ENCODE measurements at regions not wholly inside any gene's neighbourhood (a gene's known extent, or its start where the extent isn't known, plus 50 kb on each side); places are given as distances from the start of the nearest gene placed in this dataset.
"Not testable (repeated sequence)": the region's sequence is repeated elsewhere in the genome, so short reads cannot be mapped to it uniquely, and the experiment has no call there.

GRCh38 chr3:80733522-80734176 lies 965.9 kb upstream of the ROBO1 start:
- intact Hi-C loops (cut with DNase I) = no loop called here
- Histone ChIP-seq H3K4me1 (no peaks in the 10 kb centered on the region), H3K27ac (no peak overlapping the region), H3K9me3 (no peaks in the 10 kb centered on the region), H3K27me3 (no peaks in the 10 kb centered on the region), H3K36me3 (no peaks in the 10 kb centered on the region), H3K4me3 (no peak overlapping the region)
- no peak for TF ChIP-seq CTCF (IDR thresholded peaks at IDR 0.05)
- peak in 1 of 4 donors; percentile 5 for DNase-seq
- no peak for ATAC-seq

- H3K4me1 ChIP-seq; H3K36me3 ChIP-seq; intact Hi-C loops (cut with DNase I); DNase-seq; H3K9me3 ChIP-seq; H3K4me3 ChIP-seq; H3K27me3 ChIP-seq; ATAC-seq; H3K27ac ChIP-seq: not testable (repeated sequence)
These were observed 959.8 kb upstream of the ROBO1 start for GRCh38 chr3:80727561-80727960.

- intact Hi-C loops (cut with DNase I); H3K27me3 ChIP-seq; ATAC-seq; H3K27ac ChIP-seq; H3K36me3 ChIP-seq; H3K4me3 ChIP-seq; H3K4me1 ChIP-seq: not testable (repeated sequence)
- H3K9me3 ChIP-seq = peaks cover 0 to 26% of the 10 kb centered on the region in 2 donors
- peak in 1 of 4 donors; percentile 8 for DNase-seq
These were observed 942.0 kb upstream of the ROBO1 start for GRCh38 chr3:80709597-80710322.

GRCh38 chr3:80705290-80705689 lies 937.5 kb upstream of the ROBO1 start:
- Histone ChIP-seq H3K4me3 (no peak overlapping the region), H3K27ac (no peak overlapping the region), H3K27me3 (no peaks in the 10 kb centered on the region), H3K4me1 (no peaks in the 10 kb centered on the region), H3K36me3 (no peaks in the 10 kb centered on the region), H3K9me3 (peaks cover 0 to 42% of the 10 kb centered on the region in 2 donors)
- DNase-seq = no peak
- intact Hi-C loops (cut with DNase I) = no loop called here
- no peak for TF ChIP-seq CTCF (IDR thresholded peaks at IDR 0.05)
- no peak for ATAC-seq

GRCh38 chr3:80701349-80701748 lies 933.6 kb upstream of the ROBO1 start:
- peaks cover 0 to 30% of the 10 kb centered on the region in 2 donors for H3K9me3 ChIP-seq
- H3K4me3 ChIP-seq = no peak overlapping the region
- TF ChIP-seq CTCF (IDR thresholded peaks at IDR 0.05) = no peak
- no peaks in the 10 kb centered on the region for H3K27me3 ChIP-seq
- DNase-seq (no peak), ATAC-seq (no peak)
- H3K36me3 ChIP-seq = no peaks in the 10 kb centered on the region
- intact Hi-C loops (cut with DNase I) = no loop called here
- H3K4me1 ChIP-seq = no peaks in the 10 kb centered on the region
- no peak overlapping the region for H3K27ac ChIP-seq

GRCh38 chr3:80697291-80697690 lies 929.5 kb upstream of the ROBO1 start:
- H3K9me3 ChIP-seq = peaks cover 0 to 2% of the 10 kb centered on the region in 2 donors
- no peak for ATAC-seq
- H3K4me1 ChIP-seq = no peaks in the 10 kb centered on the region
- TF ChIP-seq CTCF (IDR thresholded peaks at IDR 0.05) = no peak
- no peak overlapping the region for H3K27ac ChIP-seq
- no peaks in the 10 kb centered on the region for H3K27me3 ChIP-seq
- DNase-seq = no peak
- H3K36me3 ChIP-seq = no peaks in the 10 kb centered on the region
- intact Hi-C loops (cut with DNase I) = no loop called here
- no peak overlapping the region for H3K4me3 ChIP-seq
